ENCODE measurements at regions not wholly inside any gene's neighbourhood (a gene's known extent, or its start where the extent isn't known, plus 50 kb on each side); places are given as distances from the start of the nearest gene placed in this dataset.

GRCh38 chr3:159660326-159660725 lies 328.3 kb upstream of the IL12A start:
- TF ChIP-seq POLR2A (IDR thresholded peaks at IDR 0.05): no peak
- TF ChIP-seq CTCF (IDR thresholded peaks at IDR 0.05): no peak
- TF ChIP-seq POLR2AphosphoS5 (IDR thresholded peaks at IDR 0.05): no peak
- TF ChIP-seq EP300 (IDR thresholded peaks at IDR 0.05; ENCODE audit: low read depth): no peak
